Right atrium auricular region (tissue), 2 donors: ENCODE measurements at regions not wholly inside any gene's neighbourhood (a gene's known extent, or its start where the extent isn't known, plus 50 kb on each side); places are given as distances from the start of the nearest gene placed in this dataset.

ENCODE experiments used
- DNase-seq: peaks from one replicate; pipeline ENCODE4 v3.0.0-alpha.2; 2019; ENCODE audit warnings: low spot score
- H3K27ac ChIP-seq, 2 donors: fragments of 200-600 bp; sonication (generic); 1 replicate in 1 of 2; 2 replicates in 1 of 2; pipeline ENCODE4 v1.5.1; 2016 to 2019
- H3K27me3 ChIP-seq, 2 donors: fragments of 200-600 bp; sonication (generic); one replicate each; pipeline versions ENCODE4 v1.5.1 to v1.6.0; 2017 to 2019
- H3K36me3 ChIP-seq: fragments of 200-600 bp; sonication (generic); one replicate; pipeline ENCODE4 v1.5.1; 2016
- H3K4me1 ChIP-seq, 2 donors: fragments of 200-600 bp; sonication (generic); one replicate each; pipeline versions ENCODE4 v1.5.1 to v1.6.0; 2017 to 2019
- H3K4me3 ChIP-seq, 2 donors: fragments of 200-600 bp; sonication (generic); 1 replicate in 1 of 2; 2 replicates in 1 of 2; pipeline ENCODE4 v1.5.1; 2017 to 2019; ENCODE audit warnings: mild to moderate bottlenecking in 1 of 2, moderate library complexity in 1 of 2
- H3K9me3 ChIP-seq, 2 donors: fragments of 200-600 bp; sonication (generic); one replicate each; pipeline ENCODE4 v1.5.1; 2019
- TF ChIP-seq, protein P1 (sequence below), 2 donors: fragments of 200-600 bp; sonication (generic); IDR thresholded peaks; one replicate each; pipeline ENCODE4 v1.5.1; 2019; ENCODE audit warnings: antibody characterized with exemption in 2 of 2

DNA sequence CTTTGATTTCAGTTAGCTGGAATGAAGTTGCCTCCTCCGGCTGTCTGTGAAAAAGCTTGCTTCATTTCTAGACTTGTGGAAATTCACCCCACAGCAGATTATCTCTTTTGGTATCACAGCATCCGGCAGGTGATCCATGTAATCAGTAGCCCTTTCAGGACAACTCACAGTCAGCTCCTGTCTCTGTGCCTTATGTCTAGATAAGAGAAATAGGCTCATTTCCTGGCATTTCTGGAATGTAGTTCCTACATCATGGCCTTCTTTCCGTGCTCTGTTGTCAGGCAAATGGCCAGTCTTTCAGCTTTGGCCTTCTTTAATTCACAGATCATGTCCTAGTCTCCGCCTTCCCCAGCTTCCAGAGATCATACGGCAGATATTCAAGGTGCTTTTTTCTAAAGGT lies 455.4 kb downstream of the NUP35 start:
- H3K9me3 ChIP-seq: no peaks in the 10 kb centered on the region
- no peak overlapping the region for H3K27ac ChIP-seq
- DNase-seq: no peak
- no peaks in the 10 kb centered on the region for H3K27me3 ChIP-seq
- H3K4me1 ChIP-seq: no peaks in the 10 kb centered on the region
- H3K4me3 ChIP-seq: no peak overlapping the region
- H3K36me3 ChIP-seq: no peaks in the 10 kb centered on the region
- TF ChIP-seq, protein P1, sequence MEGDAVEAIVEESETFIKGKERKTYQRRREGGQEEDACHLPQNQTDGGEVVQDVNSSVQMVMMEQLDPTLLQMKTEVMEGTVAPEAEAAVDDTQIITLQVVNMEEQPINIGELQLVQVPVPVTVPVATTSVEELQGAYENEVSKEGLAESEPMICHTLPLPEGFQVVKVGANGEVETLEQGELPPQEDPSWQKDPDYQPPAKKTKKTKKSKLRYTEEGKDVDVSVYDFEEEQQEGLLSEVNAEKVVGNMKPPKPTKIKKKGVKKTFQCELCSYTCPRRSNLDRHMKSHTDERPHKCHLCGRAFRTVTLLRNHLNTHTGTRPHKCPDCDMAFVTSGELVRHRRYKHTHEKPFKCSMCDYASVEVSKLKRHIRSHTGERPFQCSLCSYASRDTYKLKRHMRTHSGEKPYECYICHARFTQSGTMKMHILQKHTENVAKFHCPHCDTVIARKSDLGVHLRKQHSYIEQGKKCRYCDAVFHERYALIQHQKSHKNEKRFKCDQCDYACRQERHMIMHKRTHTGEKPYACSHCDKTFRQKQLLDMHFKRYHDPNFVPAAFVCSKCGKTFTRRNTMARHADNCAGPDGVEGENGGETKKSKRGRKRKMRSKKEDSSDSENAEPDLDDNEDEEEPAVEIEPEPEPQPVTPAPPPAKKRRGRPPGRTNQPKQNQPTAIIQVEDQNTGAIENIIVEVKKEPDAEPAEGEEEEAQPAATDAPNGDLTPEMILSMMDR (IDR thresholded peaks at IDR 0.05): no peak

GRCh38 chr2:183592271-183592670 lies 468.0 kb downstream of the NUP35 start:
- H3K4me1 ChIP-seq: no peaks in the 10 kb centered on the region
- DNase-seq: no peak
- TF ChIP-seq, protein P1 (IDR thresholded peaks at IDR 0.05): no peak
- no peak overlapping the region for H3K4me3 ChIP-seq
- H3K9me3 ChIP-seq: no peaks in the 10 kb centered on the region
- H3K36me3 ChIP-seq: no peaks in the 10 kb centered on the region
- no peak overlapping the region for H3K27ac ChIP-seq
- no peaks in the 10 kb centered on the region for H3K27me3 ChIP-seq

DNA sequence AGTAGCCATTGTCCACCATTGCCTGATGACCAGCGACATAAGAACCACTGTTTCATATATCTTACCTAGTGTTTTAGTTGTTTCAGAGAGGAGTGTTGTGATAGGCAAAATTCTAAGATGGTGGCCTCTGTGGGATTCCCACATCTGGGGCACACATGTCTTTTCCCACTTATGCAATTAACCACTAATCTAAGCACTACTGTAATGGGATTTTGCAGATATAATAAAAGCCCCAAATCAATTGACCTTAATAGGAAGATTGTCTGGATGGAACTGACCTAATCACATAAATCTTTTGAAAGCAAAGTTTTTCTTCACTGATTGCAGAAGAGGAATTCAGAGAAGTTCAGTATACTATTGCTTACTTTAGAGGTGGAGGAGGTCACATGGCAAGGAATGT lies 469.9 kb downstream of the NUP35 start:
- H3K27me3 ChIP-seq: no peaks in the 10 kb centered on the region
- H3K4me1 ChIP-seq: no peaks in the 10 kb centered on the region
- H3K27ac ChIP-seq: no peak overlapping the region
- no peaks in the 10 kb centered on the region for H3K36me3 ChIP-seq
- H3K9me3 ChIP-seq: no peaks in the 10 kb centered on the region
- H3K4me3 ChIP-seq: no peak overlapping the region
- TF ChIP-seq, protein P1 (IDR thresholded peaks at IDR 0.05): no peak
- DNase-seq: no peak

- DNase-seq: no peak
- no peaks in the 10 kb centered on the region for H3K27me3 ChIP-seq
- H3K27ac ChIP-seq: no peak overlapping the region
- H3K36me3 ChIP-seq: no peaks in the 10 kb centered on the region
- no peaks in the 10 kb centered on the region for H3K4me1 ChIP-seq
- no peak overlapping the region for H3K4me3 ChIP-seq
- TF ChIP-seq, protein P1 (IDR thresholded peaks at IDR 0.05): no peak
- no peaks in the 10 kb centered on the region for H3K9me3 ChIP-seq
These were observed 473.6 kb downstream of the NUP35 start for GRCh38 chr2:183597841-183598240.

GRCh38 chr2:183604065-183604464 lies 479.8 kb downstream of the NUP35 start:
- Histone ChIP-seq H3K27ac (no peak overlapping the region), H3K9me3 (no peaks in the 10 kb centered on the region), H3K4me1 (no peaks in the 10 kb centered on the region), H3K4me3 (no peak overlapping the region), H3K36me3 (no peaks in the 10 kb centered on the region), H3K27me3 (no peaks in the 10 kb centered on the region)
- DNase-seq: no peak
- TF ChIP-seq, protein P1 (IDR thresholded peaks at IDR 0.05): no peak

DNA sequence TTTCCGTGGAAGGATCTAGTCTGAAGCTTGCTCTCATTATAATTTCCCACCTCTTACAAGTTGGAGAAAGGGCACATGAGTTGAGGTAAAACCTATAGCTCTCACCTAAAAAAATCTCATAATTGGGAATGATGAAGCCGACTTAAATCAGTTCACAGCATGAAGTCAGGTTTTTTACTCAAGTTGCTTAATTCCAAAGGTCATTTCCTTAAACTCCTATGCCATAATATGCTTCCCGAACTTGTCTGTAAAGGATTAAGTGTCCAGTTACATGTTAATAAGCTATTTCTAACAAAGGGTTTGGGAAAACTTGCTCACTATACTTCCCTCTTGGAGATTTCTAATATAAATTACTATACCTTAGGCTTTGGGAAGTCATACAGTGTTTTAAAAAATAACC lies 481.2 kb downstream of the NUP35 start:
- Histone ChIP-seq H3K36me3 (no peaks in the 10 kb centered on the region), H3K27ac (no peak overlapping the region), H3K4me3 (no peak overlapping the region), H3K9me3 (no peaks in the 10 kb centered on the region), H3K27me3 (no peaks in the 10 kb centered on the region), H3K4me1 (no peaks in the 10 kb centered on the region)
- TF ChIP-seq, protein P1 (IDR thresholded peaks at IDR 0.05): no peak
- DNase-seq: no peak
